ENCODE measurements at regions not wholly inside any gene's neighbourhood (a gene's known extent, or its start where the extent isn't known, plus 50 kb on each side); places are given as distances from the start of the nearest gene placed in this dataset.

GRCh38 chr4:11264841-11265240, 163.9 kb downstream of the HS3ST1 start:
- DNase-seq (ENCODE audit: low spot score): no peak

DNA sequence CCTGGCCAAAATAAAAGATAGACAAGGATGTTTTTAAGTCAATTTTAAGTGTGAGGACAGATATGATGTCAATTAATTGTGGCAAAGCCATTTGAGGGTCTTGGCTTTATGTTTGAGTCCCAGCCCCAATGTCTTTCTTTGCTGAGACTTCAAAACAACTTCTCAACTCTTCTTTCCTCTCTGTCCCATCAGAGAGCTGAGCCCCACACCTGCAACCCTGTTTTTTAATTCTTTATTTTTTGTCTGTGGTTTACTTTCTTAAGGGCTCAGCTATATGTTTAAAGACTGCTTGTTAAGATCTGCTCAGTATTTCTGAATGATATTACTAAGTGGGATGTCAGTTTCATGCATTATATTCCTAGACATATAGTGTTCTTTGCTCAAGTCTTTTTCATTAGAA, 164.3 kb downstream of the HS3ST1 start:
- no peak for DNase-seq (ENCODE audit: low spot score)

- DNase-seq (ENCODE audit: low spot score): no peak
Observed at GRCh38 chr4:11263208-11263607, 165.5 kb downstream of the HS3ST1 start.

- DNase-seq (ENCODE audit: low spot score): no peak
Observed at GRCh38 chr4:11261066-11261850, 167.4 kb downstream of the HS3ST1 start.

DNA sequence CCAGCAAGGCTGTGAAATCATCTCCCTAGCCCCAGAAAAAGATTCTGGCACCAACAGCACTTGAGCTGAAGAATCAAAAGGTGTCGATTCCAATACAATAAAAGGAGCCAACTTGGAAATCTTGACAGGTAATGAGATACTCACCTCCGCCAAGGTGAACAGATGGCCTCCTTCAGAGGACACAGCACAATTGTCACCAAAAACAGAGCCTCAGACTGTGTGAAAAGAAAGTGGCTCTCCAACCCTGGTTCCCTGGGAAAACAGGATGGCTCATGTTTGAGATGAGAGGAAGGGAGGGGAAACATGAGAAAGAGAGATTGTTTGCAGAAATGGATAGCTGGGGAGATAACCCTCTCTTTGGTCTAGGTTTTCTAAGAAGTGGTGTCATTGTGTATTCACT, 168.9 kb downstream of the HS3ST1 start:
- DNase-seq (ENCODE audit: low spot score): no peak

DNA sequence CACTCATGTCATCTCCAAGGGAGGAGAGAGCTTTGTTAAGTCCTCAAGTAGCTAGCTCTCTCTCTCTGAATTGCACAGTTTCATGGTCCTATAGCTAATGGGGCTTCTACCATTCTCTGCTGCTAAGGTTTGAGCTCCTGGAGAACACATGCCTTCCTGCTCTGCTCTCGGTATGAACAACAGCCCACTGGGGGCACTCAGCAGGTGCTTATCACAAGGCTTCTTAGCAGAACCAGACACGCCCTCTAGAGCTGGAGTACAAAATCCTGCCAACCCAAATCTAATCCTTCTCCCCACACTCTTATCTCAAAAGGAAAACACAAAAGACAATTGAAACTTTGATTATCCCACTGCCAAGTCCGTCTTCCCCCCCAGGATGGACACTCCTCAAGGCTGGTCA, 176.5 kb downstream of the HS3ST1 start:
- DNase-seq (ENCODE audit: low spot score): no peak

DNA sequence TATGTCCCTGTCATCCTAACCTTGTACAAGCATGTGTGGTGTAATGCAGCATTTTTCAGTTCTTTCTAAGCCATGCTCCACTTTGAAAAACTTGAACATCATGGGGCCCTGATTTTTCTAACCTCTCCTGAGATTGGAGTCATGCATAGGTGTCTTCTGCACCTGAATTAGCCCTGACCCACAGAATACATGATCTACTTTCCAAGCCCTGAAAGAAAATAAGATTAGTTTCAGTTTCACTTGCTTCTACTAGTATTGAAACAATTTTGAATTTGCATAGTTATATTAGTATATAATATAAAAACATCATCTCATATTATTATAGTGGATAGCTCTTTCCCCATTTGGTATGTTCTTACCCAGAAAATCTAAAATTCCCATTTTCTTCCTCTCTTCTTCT, 178.2 kb downstream of the HS3ST1 start:
- no peak for DNase-seq (ENCODE audit: low spot score)

DNA sequence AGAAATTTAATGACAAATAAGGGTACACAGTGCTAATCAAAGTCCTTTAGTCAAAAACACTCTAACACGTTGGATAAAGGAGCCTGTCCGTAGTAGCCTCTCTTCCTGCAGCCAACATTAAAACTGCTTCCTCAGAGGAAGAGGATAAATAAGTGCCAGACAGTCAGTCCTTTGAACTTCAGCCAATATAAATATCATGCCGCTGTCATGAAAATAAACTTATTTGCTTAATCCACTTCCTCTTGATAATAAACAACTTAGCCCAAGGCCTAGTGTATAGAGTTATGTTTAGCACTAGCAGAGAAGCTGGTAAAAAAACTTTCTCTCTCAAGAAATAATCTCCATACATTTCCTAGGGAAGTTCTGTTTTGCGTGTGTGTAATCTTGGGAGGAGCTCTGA, 196.7 kb downstream of the HS3ST1 start:
- DNase-seq (ENCODE audit: low spot score): no peak

DNA sequence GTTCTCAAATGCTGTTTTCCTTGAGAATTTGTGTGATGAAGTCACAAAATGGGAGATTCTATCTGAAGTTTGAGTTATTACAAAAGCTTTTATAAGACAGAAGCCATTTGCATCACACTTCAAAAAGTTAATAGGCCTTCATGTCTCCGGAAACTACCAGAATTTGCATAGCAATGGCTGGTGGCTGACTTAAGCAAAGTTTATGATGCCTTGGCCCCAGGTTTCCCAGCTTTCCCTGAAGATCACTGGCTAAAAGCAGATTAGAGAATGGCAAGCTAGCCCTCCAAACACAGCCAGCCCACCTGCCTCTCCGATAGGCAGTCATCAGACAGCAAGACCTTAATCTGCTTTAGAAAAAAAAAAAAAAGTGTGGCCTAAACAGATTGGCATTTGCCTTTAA, 197.8 kb downstream of the HS3ST1 start:
- no peak for DNase-seq (ENCODE audit: low spot score)

GRCh38 chr4:11228530-11228929, 200.2 kb downstream of the HS3ST1 start:
- no peak for DNase-seq (ENCODE audit: low spot score)

GRCh38 chr4:11223311-11223710, 205.4 kb downstream of the HS3ST1 start:
- DNase-seq (ENCODE audit: low spot score): no peak

GRCh38 chr4:11218692-11219091, 210.0 kb downstream of the HS3ST1 start:
- DNase-seq (ENCODE audit: low spot score): no peak

- DNase-seq (ENCODE audit: low spot score): no peak
Observed at GRCh38 chr4:11216520-11216919, 212.2 kb downstream of the HS3ST1 start.

GRCh38 chr4:11214281-11214680, 214.4 kb downstream of the HS3ST1 start:
- DNase-seq (ENCODE audit: low spot score): no peak

DNA sequence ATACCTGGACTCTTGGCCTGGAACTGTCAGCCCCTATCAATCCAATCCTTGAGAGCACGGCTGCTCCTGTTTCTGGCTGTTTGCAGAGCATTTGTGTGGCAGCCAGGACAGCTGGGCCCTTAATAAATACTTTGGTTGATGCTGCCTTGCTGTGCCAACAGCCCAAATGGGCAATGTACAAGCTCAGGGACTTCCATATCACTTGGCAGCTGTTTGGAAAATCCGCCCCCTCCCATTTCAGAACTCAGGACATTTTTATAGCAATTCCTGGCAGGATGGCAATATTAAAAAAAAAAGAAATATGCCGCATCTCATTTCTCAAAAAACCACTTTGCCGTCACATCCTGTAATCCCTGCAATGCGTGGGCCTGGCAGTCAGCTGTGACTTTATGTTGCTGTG, 218.9 kb downstream of the HS3ST1 start:
- DNase-seq (ENCODE audit: low spot score): no peak

DNA sequence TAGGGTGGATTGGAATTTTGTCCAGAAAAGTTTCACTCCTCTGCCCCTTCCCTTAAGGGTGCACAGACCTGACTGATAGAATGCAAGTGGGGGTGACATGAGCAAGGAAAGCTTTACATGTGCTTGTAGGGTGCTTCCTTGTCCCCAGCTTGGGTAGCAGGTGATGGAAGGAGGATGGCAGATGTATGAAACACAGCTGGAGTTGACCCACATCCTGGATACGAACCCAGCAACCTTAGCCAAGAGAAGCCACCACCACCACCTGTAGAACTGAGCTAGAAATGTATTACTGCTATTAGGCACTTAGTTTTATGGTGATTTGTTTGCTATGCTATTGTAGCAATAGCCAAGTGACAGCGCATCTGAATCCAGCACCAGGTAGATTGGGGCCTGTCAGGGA, 227.4 kb downstream of the HS3ST1 start:
- no peak for DNase-seq (ENCODE audit: low spot score)

DNA sequence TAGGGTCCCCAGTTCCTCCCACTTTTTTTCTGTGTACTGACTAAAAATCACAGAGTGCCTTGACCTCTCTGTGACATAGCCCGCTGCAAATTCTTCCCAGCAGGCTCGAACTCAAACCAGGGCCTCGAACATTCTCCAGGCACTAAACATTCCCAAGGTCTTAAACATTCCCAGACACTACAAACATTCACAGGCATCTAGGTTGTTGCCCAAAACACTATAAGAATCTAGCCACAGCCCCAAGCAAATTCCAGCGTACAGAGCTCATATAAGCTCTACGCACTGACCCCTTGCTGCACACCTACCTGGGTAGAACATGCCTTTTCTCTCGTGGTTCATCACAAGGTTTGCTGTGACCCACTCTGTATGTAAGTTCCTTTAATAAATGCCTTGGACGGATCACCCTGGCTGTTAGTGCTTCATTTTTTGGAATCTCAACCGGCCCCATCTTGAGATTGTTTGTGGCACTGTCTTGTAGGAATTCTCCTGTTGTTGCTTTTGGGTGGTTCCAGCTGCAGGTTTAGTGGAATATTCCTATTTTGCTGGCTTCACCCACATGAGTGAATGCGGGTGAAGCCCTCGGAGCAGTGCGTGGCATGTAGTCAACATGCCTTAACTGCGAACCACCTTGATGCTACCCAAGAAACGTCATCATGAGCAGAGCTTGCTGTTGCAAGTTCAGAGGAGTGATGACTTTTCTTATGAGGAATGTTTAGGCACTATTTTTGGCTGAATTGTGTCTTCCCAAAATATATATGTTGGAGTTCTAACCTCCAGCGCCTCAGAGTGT, 230.0 kb downstream of the HS3ST1 start:
- no peak for DNase-seq (ENCODE audit: low spot score)

- DNase-seq (ENCODE audit: low spot score): no peak
Observed at GRCh38 chr4:11197631-11198341, 230.9 kb downstream of the HS3ST1 start.

- DNase-seq (ENCODE audit: low spot score): no peak
Observed at GRCh38 chr4:11196927-11197522, 231.7 kb downstream of the HS3ST1 start.

DNA sequence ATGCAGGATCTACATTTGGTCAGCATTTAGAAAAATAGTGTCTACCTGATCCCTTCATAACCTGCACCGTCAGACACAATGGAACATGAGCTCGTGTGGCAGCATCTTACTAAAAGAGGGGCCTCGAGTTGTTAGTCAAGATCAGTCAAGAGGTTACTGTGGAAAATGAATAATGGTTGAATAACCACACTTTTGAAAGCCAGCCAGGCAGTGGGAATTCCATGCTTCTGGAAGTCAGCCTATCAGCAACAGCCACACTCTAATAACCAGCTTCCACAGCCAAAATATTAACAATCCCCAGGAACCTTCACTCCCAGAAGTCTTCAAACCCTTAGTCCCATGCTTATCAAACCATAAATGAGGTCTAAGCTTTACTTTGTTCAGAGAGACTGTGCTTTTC, 234.3 kb downstream of the HS3ST1 start:
- no peak for DNase-seq (ENCODE audit: low spot score)

DNA sequence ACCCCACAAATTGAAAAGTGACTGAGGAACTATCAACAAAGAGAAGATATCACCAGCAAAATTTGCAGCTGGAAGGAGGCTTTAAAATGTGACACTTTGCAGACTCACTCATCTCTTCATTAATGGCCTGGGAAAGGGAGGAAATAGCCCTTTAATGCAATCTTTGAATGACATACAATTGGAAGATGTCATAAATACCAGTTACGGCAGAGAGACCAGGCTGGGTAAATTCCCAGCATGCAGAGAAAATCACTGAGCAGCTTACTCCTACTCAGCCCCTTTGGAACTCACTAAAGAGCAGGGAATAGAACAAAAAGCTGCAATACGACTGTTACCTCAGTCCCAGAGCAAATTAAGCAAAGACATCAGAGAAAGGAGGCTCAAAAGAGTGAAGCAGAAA, 238.9 kb downstream of the HS3ST1 start:
- DNase-seq (ENCODE audit: low spot score): no peak

DNA sequence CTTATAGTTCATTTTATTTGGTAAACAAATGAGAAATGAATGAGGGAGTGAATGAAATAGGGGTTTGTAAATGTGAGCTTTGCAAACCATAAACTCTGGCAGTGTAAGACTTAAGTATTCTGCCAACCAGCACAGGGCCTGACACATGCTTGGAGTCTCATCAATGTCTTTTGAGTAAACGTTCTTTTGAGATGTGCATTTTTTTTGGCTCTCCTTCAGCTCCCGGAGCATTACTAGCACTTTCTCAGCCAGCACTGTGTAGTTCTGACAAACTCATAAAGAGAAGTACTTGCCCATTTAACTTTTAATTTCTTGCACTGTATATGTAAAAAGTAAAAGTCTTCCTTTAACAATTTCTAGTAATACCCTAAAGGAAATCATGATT, 245.3 kb downstream of the HS3ST1 start:
- DNase-seq (ENCODE audit: low spot score): no peak

Data from left forelimb (tissue), 1 donor.